Skeletal muscle cell (primary cell): ENCODE measurements at regions not wholly inside any gene's neighbourhood (a gene's known extent, or its start where the extent isn't known, plus 50 kb on each side); places are given as distances from the start of the nearest gene placed in this dataset.

Experiments
- DNase-seq: peaks from one replicate; pipeline ENCODE4 v3.0.0-alpha.2; 2010; ENCODE audit warnings: low read depth
- H3K4me3 ChIP-seq: 2 replicates; pipeline ENCODE4 v1.5.1; 2011; ENCODE audit warnings: low read depth, mild to moderate bottlenecking, control low read depth, low read length, moderate library complexity

GRCh38 chrX:134747006-134747405, 50.0 kb downstream of the PABIR2 start:
- no peak for DNase-seq
- H3K4me3 ChIP-seq: no peak overlapping the region

GRCh38 chrX:134746410-134746785, 50.6 kb downstream of the PABIR2 start:
- H3K4me3 ChIP-seq: no peak overlapping the region
- no peak for DNase-seq

GRCh38 chrX:134745636-134746409, 51.2 kb downstream of the PABIR2 start:
- DNase-seq: no peak

GRCh38 chrX:134743091-134743490, 53.9 kb downstream of the PABIR2 start:
- peak; percentile 56 for DNase-seq
- no peak overlapping the region for H3K4me3 ChIP-seq

More at GRCh38 chrX:134745636-134746409, 51.2 kb downstream of the PABIR2 start:
- H3K4me3 ChIP-seq: no peak overlapping the region

DNA sequence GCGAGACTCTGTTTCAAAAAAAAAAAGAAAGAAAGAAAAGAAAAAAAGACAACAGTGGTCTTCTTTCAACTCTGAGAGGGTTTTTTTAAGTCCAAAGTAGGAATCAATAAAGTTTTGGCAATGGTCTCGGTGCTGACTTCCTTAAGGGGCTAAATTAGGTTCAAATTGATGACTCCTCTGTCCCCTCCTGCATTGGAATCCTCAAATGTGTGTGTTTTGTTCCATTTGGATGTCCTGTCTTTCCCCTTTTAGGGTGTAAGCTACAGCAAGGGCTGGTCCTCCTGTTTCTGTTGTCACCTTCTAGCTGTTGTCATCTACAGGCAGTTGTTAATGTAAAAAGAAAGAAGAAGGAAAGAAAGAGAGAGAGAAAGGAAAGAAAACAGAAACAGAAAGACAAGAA, 54.4 kb downstream of the PABIR2 start:
- no peak for DNase-seq
- H3K4me3 ChIP-seq: no peak overlapping the region

GRCh38 chrX:134741746-134742145, 55.3 kb downstream of the PABIR2 start:
- no peak for DNase-seq
- no peak overlapping the region for H3K4me3 ChIP-seq

- H3K4me3 ChIP-seq: no peak overlapping the region
- DNase-seq: no peak
These were observed 57.8 kb downstream of the PABIR2 start for GRCh38 chrX:134738986-134739740.

DNA sequence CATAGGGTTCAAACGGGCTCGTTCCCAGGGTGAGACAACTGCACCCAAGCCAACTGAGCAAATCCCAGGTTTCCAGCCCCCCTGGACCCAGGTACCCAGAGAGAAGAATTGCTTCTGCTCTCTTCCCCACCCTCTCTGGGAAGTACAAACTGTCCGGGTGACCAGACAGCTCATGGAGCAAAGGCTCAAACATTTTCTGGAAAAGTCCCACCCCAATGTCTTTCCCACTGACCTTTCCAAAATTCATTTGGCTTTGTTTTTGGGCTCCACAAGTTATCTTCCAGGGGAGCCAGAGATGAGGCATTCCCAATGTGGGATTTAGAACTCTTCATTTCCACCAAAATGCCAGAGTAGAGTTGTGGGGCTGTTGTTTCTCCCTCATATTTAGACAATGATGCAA, 58.6 kb downstream of the PABIR2 start:
- no peak for DNase-seq
- no peak overlapping the region for H3K4me3 ChIP-seq

GRCh38 chrX:134737721-134738369, 59.2 kb downstream of the PABIR2 start:
- no peak for DNase-seq

GRCh38 chrX:134737061-134737460, 59.9 kb downstream of the PABIR2 start:
- DNase-seq: no peak
- H3K4me3 ChIP-seq: no peak overlapping the region

More at GRCh38 chrX:134737721-134738369, 59.2 kb downstream of the PABIR2 start:
- no peak overlapping the region for H3K4me3 ChIP-seq

DNA sequence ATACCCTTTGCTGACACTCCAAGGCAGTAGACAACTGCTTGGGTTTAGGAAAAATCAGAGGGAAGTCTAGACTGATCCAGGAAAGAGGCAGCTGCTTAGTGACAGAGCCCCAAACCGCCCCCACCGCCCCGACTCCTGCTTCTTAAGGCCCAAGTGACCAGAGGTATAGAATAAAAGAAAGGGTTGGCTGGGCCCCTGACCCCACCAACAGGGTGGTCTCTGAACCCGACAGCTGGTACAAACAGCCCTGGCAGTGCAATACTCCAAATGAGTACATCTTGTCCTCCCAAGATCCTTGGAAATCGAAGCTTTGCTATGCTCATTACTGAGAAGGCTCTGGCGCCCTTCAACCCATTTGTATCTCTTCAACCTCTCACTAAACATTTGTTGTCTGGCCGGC, 60.6 kb downstream of the PABIR2 start:
- no peak for DNase-seq

GRCh38 chrX:134735015-134735414, 62.0 kb downstream of the PABIR2 start:
- DNase-seq: no peak

More for the DNA sequence above, 60.6 kb downstream of the PABIR2 start:
- H3K4me3 ChIP-seq: no peak overlapping the region

DNA sequence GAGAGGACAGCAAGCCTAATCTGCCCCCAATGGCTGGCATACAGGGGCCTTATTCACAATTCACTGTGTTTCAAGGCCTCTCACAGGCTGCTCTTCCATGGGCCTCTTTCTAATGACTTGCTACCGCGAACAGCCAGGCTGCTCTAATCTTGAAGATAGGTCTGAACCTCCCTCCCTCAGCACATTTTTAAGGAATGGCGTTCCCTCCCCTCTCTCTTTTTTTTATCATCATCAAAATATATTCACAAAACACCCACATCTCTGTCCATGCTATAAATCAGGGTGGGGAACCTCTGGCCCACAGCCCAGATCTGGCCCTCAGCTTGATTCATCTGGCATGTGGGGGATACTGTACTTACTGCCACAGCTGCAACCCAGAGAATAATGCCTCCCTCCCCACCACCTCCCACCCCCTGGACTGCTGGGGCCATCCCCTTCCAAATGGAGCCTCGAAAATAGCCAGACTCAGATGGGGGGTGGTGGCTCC, 62.5 kb downstream of the PABIR2 start:
- peak; percentile 72 for DNase-seq
- no peak overlapping the region for H3K4me3 ChIP-seq

More at GRCh38 chrX:134735015-134735414, 62.0 kb downstream of the PABIR2 start:
- H3K4me3 ChIP-seq: no peak overlapping the region

DNA sequence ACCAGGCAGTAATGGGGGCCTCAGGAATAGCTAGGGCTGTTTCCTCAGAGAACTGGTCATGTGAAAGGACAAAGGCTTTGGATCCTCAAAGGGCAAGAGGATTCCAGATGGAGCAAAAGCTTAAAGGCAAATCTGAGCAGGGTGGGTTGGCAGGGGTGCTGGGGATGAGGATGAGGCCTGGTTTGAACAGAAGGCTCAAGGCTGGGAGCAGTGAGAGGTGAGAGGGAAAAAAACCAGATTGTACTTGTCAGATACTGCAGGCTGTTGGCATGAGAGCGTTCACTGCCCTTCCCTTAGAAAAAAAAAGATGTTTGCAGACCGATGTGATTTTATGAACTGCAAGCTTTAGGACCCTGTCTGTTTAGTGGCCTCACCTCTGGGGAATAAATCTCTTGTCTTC, 63.4 kb downstream of the PABIR2 start:
- no peak overlapping the region for H3K4me3 ChIP-seq
- DNase-seq: no peak

DNA sequence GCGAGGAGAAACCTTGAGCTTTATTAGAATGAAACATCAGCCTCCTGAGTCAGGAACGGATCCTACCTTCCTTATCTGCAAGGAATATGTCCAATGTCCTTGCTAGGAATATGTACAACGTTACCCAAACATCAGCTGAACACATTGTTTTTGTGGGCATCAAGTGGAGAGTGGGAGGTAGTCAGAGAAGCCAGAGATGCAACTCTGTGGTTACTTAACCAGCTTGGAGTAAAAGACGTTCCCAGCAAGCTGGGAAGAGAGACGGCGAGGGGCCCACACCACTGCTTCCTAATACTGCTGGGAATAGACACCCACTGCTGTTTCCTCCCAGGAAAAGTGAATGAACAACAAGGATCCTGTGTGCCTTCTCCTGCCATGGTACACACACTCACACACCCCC, 64.3 kb downstream of the PABIR2 start:
- no peak overlapping the region for H3K4me3 ChIP-seq
- DNase-seq: no peak

DNA sequence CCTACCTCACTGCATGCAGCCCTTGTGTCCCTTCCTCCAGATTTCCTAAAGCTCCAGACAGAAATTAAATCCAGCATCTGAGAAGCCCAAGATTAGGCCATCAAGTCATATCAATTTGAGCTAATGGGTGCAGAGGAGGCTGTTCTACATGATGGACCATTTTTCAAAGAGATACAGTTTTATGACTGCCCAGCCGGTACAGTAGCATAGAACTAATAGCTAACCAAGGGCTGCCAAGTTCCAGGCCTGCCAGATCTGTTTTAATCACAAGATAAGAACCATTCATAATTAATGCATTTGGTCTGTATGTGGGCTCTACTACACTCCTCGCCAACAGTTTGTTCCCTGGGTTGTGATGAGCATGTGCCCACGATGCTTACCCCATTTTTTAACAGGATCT, 64.9 kb downstream of the PABIR2 start:
- DNase-seq: no peak
- H3K4me3 ChIP-seq: no peak overlapping the region

- H3K4me3 ChIP-seq: no peak overlapping the region
- no peak for DNase-seq
These were observed 69.1 kb upstream of the PLAC1 start for GRCh38 chrX:134727363-134727762.

- no peak for DNase-seq
- no peak overlapping the region for H3K4me3 ChIP-seq
These were observed 66.9 kb upstream of the PLAC1 start for GRCh38 chrX:134725103-134725690.

- DNase-seq: no peak
- no peak overlapping the region for H3K4me3 ChIP-seq
These were observed 63.7 kb upstream of the PLAC1 start for GRCh38 chrX:134721766-134722532.
